HCT116 (cell line): ENCODE measurements at regions not wholly inside any gene's neighbourhood (a gene's known extent, or its start where the extent isn't known, plus 50 kb on each side); places are given as distances from the start of the nearest gene placed in this dataset.

ENCODE experiments used
- ATAC-seq: fragments of 200-7000 bp; cut with Tn5 transposase; 2 replicates; pipeline ENCODE4 v1.9.1; 2020; ENCODE audit warnings: mild to moderate bottlenecking, moderate library complexity
- BruUV-seq: library from RNA; stranded (reverse); fragments of 400-500 nt; replicated peaks from 2 replicates; lab custom pipeline; 2021; lab: Mats Ljungman, UMichigan
- CTCF ChIA-PET: fragments of 300-600 bp; sonication (Branson Sonifier 250); formaldehyde crosslinking; loops from one replicate; lab custom pipeline; 2021; ENCODE audit warnings: antibody characterized with exemption; lab: Charles Lee
- POLR2A ChIA-PET: fragments of 300-600, 350-600 bp; sonication (Branson Sonifier 250); formaldehyde crosslinking; loops from one replicate; lab custom pipeline; 2021; ENCODE audit warnings: antibody characterized with exemption; lab: Charles Lee
- RAD21 ChIA-PET, 2 experiments: fragments of 300-600 bp; sonication (Branson Sonifier 250); formaldehyde crosslinking; loops; one replicate each; lab custom pipeline; 2023; ENCODE audit warnings: low total read pairs in 2 of 2; ENCODE audit not compliant: uncharacterized antibody in 2 of 2, unreplicated experiment in 2 of 2, low non-redundant PET in 1 of 2; lab: Charles Lee
- DNase-seq: peaks from one replicate; pipeline ENCODE4 v3.0.0-alpha.2; 2010; ENCODE audit warnings: low read depth, low spot score
- H2AFZ ChIP-seq: fragments of 200-600 bp; shearing (Covaris generic), sonication (generic); 2 replicates; pipeline ENCODE4 v1.6.1; 2017; ENCODE audit warnings: low read depth, mixed run types, mixed read lengths, antibody characterized with exemption, low read length; ENCODE audit not compliant: poor library complexity, severe bottlenecking
- H3K27ac ChIP-seq: 2 replicates; pipeline ENCODE4 v1.5.1; 2012; ENCODE audit warnings: low read depth, low read length
- H3K27me3 ChIP-seq: fragments of 200-600 bp; sonication (generic); 2 replicates; pipeline ENCODE4 v1.6.1; 2016; ENCODE audit warnings: mixed run types, low read length, mixed read lengths; ENCODE audit not compliant: insufficient read depth
- H3K36me3 ChIP-seq, 2 experiments: fragments of 200-500 bp in 1 of 2; fragments of 200-600 bp in 1 of 2; sonication (Bioruptor generic) in 1 of 2; sonication (generic) in 1 of 2; 2 replicates each; pipeline versions ENCODE4 v1.5.1 to v1.6.1; 2014 to 2016; ENCODE audit warnings: low read length in 2 of 2, inconsistent platforms in 1 of 2, mixed read lengths in 1 of 2, mixed run types in 1 of 2; ENCODE audit not compliant: insufficient read depth in 2 of 2, control insufficient read depth in 1 of 2
- H3K4me1 ChIP-seq, 2 experiments: fragments of 200-600 bp in 1 of 2; sonication (generic) in 1 of 2; 2 replicates each; pipeline versions ENCODE4 v1.5.1 to v1.6.1; 2012 to 2017; ENCODE audit warnings: low read length in 2 of 2, inconsistent platforms in 1 of 2, mild to moderate bottlenecking in 1 of 2, mixed read lengths in 1 of 2, mixed run types in 1 of 2, moderate library complexity in 1 of 2; ENCODE audit not compliant: insufficient read depth in 2 of 2, control insufficient read depth in 1 of 2
- H3K4me2 ChIP-seq: fragments of 200-600 bp; sonication (generic); 2 replicates; pipeline ENCODE4 v1.6.1; 2017; ENCODE audit warnings: mixed run types, low read length, mixed read lengths
- H3K4me3 ChIP-seq, 2 experiments: fragments of 200-600 bp in 1 of 2; sonication (generic) in 1 of 2; replicated peaks in 1 of 2; 2 replicates each; pipeline ENCODE4 v1.5.1; 2011 to 2016; ENCODE audit warnings: low read length in 2 of 2, control low read depth in 1 of 2, low read depth in 1 of 2, mild to moderate bottlenecking in 1 of 2, mixed read lengths in 1 of 2, mixed run types in 1 of 2
- H3K79me2 ChIP-seq: fragments of 200-600 bp; sonication (generic); 2 replicates; pipeline ENCODE4 v1.6.1; 2017; ENCODE audit warnings: mild to moderate bottlenecking, mixed run types, low read length, moderate library complexity, mixed read lengths; ENCODE audit not compliant: insufficient read depth
- H3K9ac ChIP-seq: fragments of 200-600 bp; sonication (generic); 2 replicates; pipeline ENCODE4 v1.6.1; 2016; ENCODE audit warnings: low read length, mixed read lengths
- H3K9me2 ChIP-seq: fragments of 200-600 bp; sonication (generic), shearing (Covaris generic); 2 replicates; pipeline ENCODE4 v1.6.1; 2017; ENCODE audit warnings: mixed run types, mild to moderate bottlenecking, moderate library complexity; ENCODE audit not compliant: insufficient read depth
- H3K9me3 ChIP-seq, 2 experiments: fragments of 200-500 bp in 1 of 2; fragments of 200-600 bp in 1 of 2; sonication (Bioruptor generic) in 1 of 2; sonication (generic) in 1 of 2; 2 replicates each; pipeline ENCODE4 v1.6.1; 2014 to 2017; ENCODE audit warnings: low read length in 2 of 2, mixed read lengths in 2 of 2, inconsistent platforms in 1 of 2, low read depth in 1 of 2, mild to moderate bottlenecking in 1 of 2, mixed run types in 1 of 2, moderate library complexity in 1 of 2; ENCODE audit not compliant: control insufficient read depth in 1 of 2, insufficient read depth in 1 of 2
- H4K20me1 ChIP-seq: fragments of 200-600 bp; sonication (generic), shearing (Covaris generic); 2 replicates; pipeline ENCODE4 v1.6.1; 2017; ENCODE audit warnings: mixed run types, mild to moderate bottlenecking, moderate library complexity; ENCODE audit not compliant: insufficient read depth
- CBX3 ChIP-seq: IDR thresholded peaks from 2 replicates; pipeline ENCODE4 v1.6.1; 2012; ENCODE audit warnings: low read depth
- ELF1 ChIP-seq: IDR thresholded peaks from 2 replicates; pipeline ENCODE4 v1.6.1; 2012; ENCODE audit warnings: low read depth, borderline replicate concordance
- EZH2 ChIP-seq: fragments of 200-600 bp; sonication (generic); IDR thresholded peaks from 2 replicates; pipeline ENCODE4 v1.6.1; 2017; ENCODE audit warnings: antibody characterized with exemption, mixed run types
- EZH2phosphoT487 ChIP-seq: fragments of 200-600 bp; IDR thresholded peaks from 2 replicates; pipeline ENCODE4 v1.6.1; 2018; ENCODE audit warnings: antibody characterized with exemption, borderline replicate concordance
- FOSL1 ChIP-seq: IDR thresholded peaks from 2 replicates; pipeline ENCODE4 v1.6.1; 2012; ENCODE audit warnings: low read depth
- POLR2A ChIP-seq: IDR thresholded peaks from 2 replicates; pipeline ENCODE4 v1.7.0; 2011; ENCODE audit warnings: borderline replicate concordance; ENCODE audit not compliant: insufficient read depth, insufficient read length; ENCODE audit errors: extremely low read depth
- POLR2AphosphoS5 ChIP-seq: IDR thresholded peaks from 2 replicates; pipeline ENCODE4 v1.6.1; 2011; ENCODE audit warnings: mild to moderate bottlenecking, low read depth, low read length, moderate library complexity
- RAD21 ChIP-seq: IDR thresholded peaks from 2 replicates; pipeline ENCODE4 v1.6.1; 2012; ENCODE audit warnings: low read depth, mild to moderate bottlenecking
- SP1 ChIP-seq: IDR thresholded peaks from 2 replicates; pipeline ENCODE4 v1.6.1; 2012; ENCODE audit warnings: low read depth
- TCF7L2 ChIP-seq: IDR thresholded peaks from 2 replicates; pipeline ENCODE4 v1.7.0; 2011; ENCODE audit warnings: borderline replicate concordance, inconsistent platforms; ENCODE audit not compliant: insufficient read depth, insufficient read length; ENCODE audit errors: extremely low read depth
- YY1 ChIP-seq: IDR thresholded peaks from 2 replicates; pipeline ENCODE4 v1.6.1; 2011; ENCODE audit warnings: low read length, low read depth, moderate library complexity, mild to moderate bottlenecking; ENCODE audit not compliant: insufficient replicate concordance; ENCODE audit errors: extremely low read depth
- ZFX ChIP-seq: fragments of 450-650 bp; IDR thresholded peaks from 2 replicates; pipeline ENCODE4 v1.6.1; 2017
- intact Hi-C: fragments of 100-400 bp; cut with micrococcal nuclease; formaldehyde crosslinking; loops from 2 replicates; pipeline ENCODE4 v1.10.0; 2022

DNA sequence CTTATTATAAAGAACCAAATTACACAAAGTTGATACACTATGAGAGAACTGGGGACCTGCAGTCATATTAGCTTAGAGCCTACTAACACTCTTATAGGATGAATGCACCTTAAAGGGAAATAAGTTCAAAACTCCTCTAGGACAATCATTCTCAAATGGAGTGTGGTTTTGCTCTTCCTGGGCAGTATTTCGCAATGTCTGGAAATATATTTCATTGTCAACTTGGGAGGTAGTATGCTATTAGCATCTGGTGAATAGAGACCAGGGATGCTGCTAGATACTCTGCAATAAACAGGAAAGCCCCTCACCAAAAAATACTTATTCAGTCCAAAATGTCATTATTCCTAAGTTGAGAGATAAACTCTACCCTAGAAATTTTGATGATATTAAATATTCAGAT is 451.4 kb upstream of the ARPP21 start:
- H3K9me2 ChIP-seq = no peaks in the 10 kb centered on the region
- H3K79me2 ChIP-seq = no peaks in the 10 kb centered on the region
- H3K27ac ChIP-seq = no peak overlapping the region
- H3K4me1 ChIP-seq = no peaks in the 10 kb centered on the region
- CTCF ChIA-PET = no interaction called here
- RAD21 ChIA-PET = no interaction called here
- H3K36me3 ChIP-seq = no peaks in the 10 kb centered on the region
- intact Hi-C loops = no loop called here
- no peaks in the 10 kb centered on the region for H4K20me1 ChIP-seq
- no peaks in the 10 kb centered on the region for H3K27me3 ChIP-seq
- no TSS peak for BruUV-seq
- H3K9ac ChIP-seq = no peak overlapping the region
- DNase-seq (no peak), ATAC-seq (no peak)
- peaks cover 3 to 23% of the 10 kb centered on the region in 2 experiments; a peak in 2 of 4 replicates for H3K9me3 ChIP-seq
- H3K4me3 ChIP-seq = no peak overlapping the region
- POLR2A ChIA-PET = no interaction called here
- H2AFZ ChIP-seq = no peak overlapping the region
- H3K4me2 ChIP-seq = no peak overlapping the region
- no peak for TF ChIP-seq CBX3
- TF ChIP-seq ELF1 = no peak
- no peak for TF ChIP-seq ZFX
- no peak for TF ChIP-seq RAD21
- no peak for TF ChIP-seq POLR2A
- TF ChIP-seq SP1 = no peak
- no peak for TF ChIP-seq EZH2
- no peak for TF ChIP-seq EZH2phosphoT487
- no peak for TF ChIP-seq TCF7L2
- no peak for TF ChIP-seq POLR2AphosphoS5
- TF ChIP-seq YY1 = no peak

DNA sequence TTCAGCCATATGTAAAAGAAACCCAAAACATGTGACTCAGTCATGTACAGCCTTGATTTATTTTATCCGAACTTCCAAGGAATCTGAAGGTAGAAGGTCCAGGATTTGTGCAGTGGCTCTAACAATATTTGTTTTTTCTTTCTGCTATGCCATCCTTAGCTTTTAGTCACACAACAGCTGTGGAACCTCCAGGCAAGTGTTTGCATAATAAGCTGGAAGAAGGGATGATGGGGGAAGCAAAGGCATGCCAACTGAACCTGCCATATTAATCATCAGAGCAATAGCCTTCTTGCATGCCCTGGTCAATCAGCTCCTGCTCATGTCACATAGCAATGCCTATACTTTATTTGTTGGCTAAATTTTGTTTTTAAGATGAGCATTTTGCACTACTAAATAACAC is 444.7 kb upstream of the ARPP21 start:
- H3K4me3 ChIP-seq = no peak overlapping the region
- DNase-seq = no peak
- no peaks in the 10 kb centered on the region for H4K20me1 ChIP-seq
- no peaks in the 10 kb centered on the region for H3K9me2 ChIP-seq
- intact Hi-C loops = no loop called here
- no peak overlapping the region for H3K9ac ChIP-seq
- no peaks in the 10 kb centered on the region for H3K36me3 ChIP-seq
- POLR2A ChIA-PET = no interaction called here
- no peak for ATAC-seq
- H3K9me3 ChIP-seq = peaks cover 7 to 28% of the 10 kb centered on the region in 2 experiments; a peak in 2 of 4 replicates
- no TSS peak for BruUV-seq
- CTCF ChIA-PET = no interaction called here
- H3K27ac ChIP-seq = no peak overlapping the region
- H3K4me1 ChIP-seq = no peaks in the 10 kb centered on the region
- RAD21 ChIA-PET = no interaction called here
- no peaks in the 10 kb centered on the region for H3K27me3 ChIP-seq
- H2AFZ ChIP-seq = no peak overlapping the region
- no peak for TF ChIP-seq EZH2phosphoT487
- no peak for TF ChIP-seq EZH2
- no peak for TF ChIP-seq FOSL1
- no peak for TF ChIP-seq POLR2A
- no peaks in the 10 kb centered on the region for H3K79me2 ChIP-seq
- no peak overlapping the region for H3K4me2 ChIP-seq
